K562 (cell line): ENCODE measurements at regions not wholly inside any gene's neighbourhood (a gene's known extent, or its start where the extent isn't known, plus 50 kb on each side); places are given as distances from the start of the nearest gene placed in this dataset.

Experiments used
- ATAC-seq: fragments of 200-7000 bp; cut with Tn5 transposase; 3 replicates; pipeline ENCODE4 v1.9.1; 2020; ENCODE audit warnings: moderate library complexity
- BruUV-seq: library from RNA; stranded (reverse); fragments of 400-500 nt; replicated peaks from 2 replicates; lab custom pipeline; 2021; lab: Mats Ljungman, UMichigan
- CTCF ChIA-PET: fragments of 300-600 bp; formaldehyde crosslinking; extraction: SDS; loops from one replicate; lab custom pipeline; 2021; ENCODE audit warnings: low intra/inter-chr PET ratio; lab: Yijun Ruan, JAX
- POLR2A ChIA-PET: fragments of 300-600, 350-650 bp; sonication (Branson Sonifier 250); formaldehyde crosslinking; extraction: SDS; loops from one replicate; lab custom pipeline; 2021; ENCODE audit warnings: antibody characterized with exemption, inconsistent platforms; lab: Yijun Ruan, JAX
- DNase-seq, 4 experiments: peaks; one replicate each; pipeline versions ENCODE4 v3.0.0 to v3.0.0-alpha.2; 2011 to 2018; ENCODE audit warnings: low spot score in 3 of 4, mixed read lengths in 3 of 4; ENCODE audit errors: extremely low read depth in 1 of 4
- FAIRE-seq: peaks from 2 replicates; lab custom pipeline; 2011; peaks lifted over from hg19 to GRCh38; lab: Jason Lieb, UNC
- H2AFZ ChIP-seq: 2 replicates; pipeline ENCODE4 v1.6.0; 2011; ENCODE audit warnings: low read depth, low read length, control low read depth, inconsistent platforms
- H3K27ac ChIP-seq: fragments of 200-600 bp; 3 replicates; pipeline ENCODE4 v1.8.0; 2011; ENCODE audit warnings: low read depth, mild to moderate bottlenecking, control low read depth, inconsistent platforms, low read length, moderate library complexity, mixed read lengths; ENCODE audit errors: extremely low read depth
- H3K27me3 ChIP-seq, 2 experiments: fragments of 300-600 bp in 1 of 2; 2 replicates in 1 of 2; 3 replicates in 1 of 2; pipeline versions ENCODE4 v1.6.0 to v1.8.0; 2011; ENCODE audit warnings: inconsistent platforms in 2 of 2, low read length in 2 of 2, mild to moderate bottlenecking in 1 of 2, mixed read lengths in 1 of 2, moderate library complexity in 1 of 2; ENCODE audit not compliant: control insufficient read depth in 2 of 2, insufficient read depth in 2 of 2
- H3K36me3 ChIP-seq: fragments of 300-600 bp; 3 replicates; pipeline ENCODE4 v1.8.0; 2011; ENCODE audit warnings: mild to moderate bottlenecking, low read length, inconsistent platforms; ENCODE audit not compliant: control insufficient read depth, insufficient read depth
- H3K4me1 ChIP-seq, 2 experiments: fragments of 200-600 bp in 1 of 2; replicated peaks in 1 of 2; 2 replicates in 1 of 2; 3 replicates in 1 of 2; pipeline versions ENCODE4 v1.5.1 to v1.8.0; 2011; ENCODE audit warnings: inconsistent platforms in 2 of 2, low read length in 2 of 2, mild to moderate bottlenecking in 1 of 2, mixed read lengths in 1 of 2, moderate library complexity in 1 of 2; ENCODE audit not compliant: control insufficient read depth in 2 of 2, insufficient read depth in 2 of 2
- H3K4me2 ChIP-seq: 2 replicates; pipeline ENCODE4 v1.6.1; 2011; ENCODE audit warnings: low read length, control low read depth, inconsistent platforms, mixed read lengths; ENCODE audit not compliant: insufficient read depth
- H3K4me3 ChIP-seq: fragments of 200-600 bp; sonication (generic), shearing (Covaris generic); 2 replicates; pipeline ENCODE4 v1.5.1; 2016; ENCODE audit warnings: control low read depth, inconsistent platforms
- H3K79me2 ChIP-seq: fragments of 200-600 bp; 3 replicates; pipeline ENCODE4 v1.8.0; 2011; ENCODE audit warnings: low read length, inconsistent platforms; ENCODE audit not compliant: control insufficient read depth, insufficient read depth
- H3K9ac ChIP-seq, 2 experiments: 2 replicates each; pipeline versions ENCODE4 v1.6.0 to v1.6.1; 2011; ENCODE audit warnings: low read depth in 2 of 2, low read length in 2 of 2, control low read depth in 1 of 2, inconsistent platforms in 1 of 2, mild to moderate bottlenecking in 1 of 2, mixed read lengths in 1 of 2; ENCODE audit not compliant: insufficient read depth in 1 of 2
- H3K9me1 ChIP-seq: one replicate; pipeline ENCODE4 v1.6.0; 2011; ENCODE audit warnings: inconsistent platforms, mild to moderate bottlenecking, low read length, moderate library complexity; ENCODE audit not compliant: control insufficient read depth, insufficient read depth
- H3K9me3 ChIP-seq: replicated peaks from 2 replicates; pipeline ENCODE4 v1.5.1; 2011; ENCODE audit warnings: low read depth, low read length, inconsistent platforms; ENCODE audit not compliant: control insufficient read depth, insufficient read depth
- H4K20me1 ChIP-seq: replicated peaks from 2 replicates; pipeline ENCODE4 v1.6.1; 2011; ENCODE audit warnings: low read length, inconsistent platforms, mixed read lengths; ENCODE audit not compliant: control insufficient read depth, insufficient read depth
- AFF1 ChIP-seq, 2 experiments: fragments of 450-650 bp; IDR thresholded peaks; 2 replicates each; pipeline ENCODE4 v1.6.1; 2018; ENCODE audit warnings: mild to moderate bottlenecking in 2 of 2, low read depth in 1 of 2; ENCODE audit not compliant: partially characterized antibody in 2 of 2
- KLF1 ChIP-seq: fragments of 450-650 bp; IDR thresholded peaks from 2 replicates; pipeline ENCODE4 v1.6.1; 2016; ENCODE audit warnings: missing genetic modification characterization, missing compliant biosample characterization
- MYNN ChIP-seq, 2 experiments: sonication (generic); formaldehyde crosslinking in 1 of 2; IDR thresholded peaks; 2 replicates each; pipeline versions ENCODE4 v1.5.0 to v1.6.1; 2016 to 2020; ENCODE audit warnings: antibody characterized with exemption in 1 of 2, missing genetic modification reagents in 1 of 2
- RERE ChIP-seq: sonication (generic); formaldehyde crosslinking; IDR thresholded peaks from 2 replicates; pipeline ENCODE4 v1.8.0; 2023; ENCODE audit warnings: missing genetic modification reagents, mild to moderate bottlenecking, borderline replicate concordance
- RUNX1 ChIP-seq: sonication (generic); IDR thresholded peaks from 2 replicates; pipeline ENCODE4 v1.6.1; 2016; ENCODE audit warnings: antibody characterized with exemption, low read depth
- SFPQ ChIP-seq: fragments of 200-400 bp; formaldehyde crosslinking; IDR thresholded peaks from 2 replicates; pipeline ENCODE4 v1.6.1; 2017; ENCODE audit warnings: mild to moderate bottlenecking, low read depth, low read length, moderate library complexity
- ZNF263 ChIP-seq: sonication (generic); formaldehyde crosslinking; IDR thresholded peaks from 2 replicates; pipeline ENCODE4 v1.8.0; 2022; ENCODE audit warnings: mild to moderate bottlenecking, missing genetic modification reagents, borderline replicate concordance
- ZNF316 ChIP-seq: fragments of 450-650 bp; IDR thresholded peaks from 2 replicates; pipeline ENCODE4 v1.6.1; 2016
- ZNF395 ChIP-seq: fragments of 200-800 bp; sonication (Bioruptor generic); IDR thresholded peaks from 2 replicates; pipeline ENCODE4 v1.6.1; 2017; ENCODE audit warnings: missing genetic modification characterization, missing compliant biosample characterization
- ZNF561 ChIP-seq: fragments of 450-650 bp; formaldehyde crosslinking; conservative IDR thresholded peaks from 2 replicates; pipeline ENCODE4 v1.4.0; 2020; ENCODE audit warnings: mild to moderate bottlenecking, moderate library complexity
- in situ Hi-C: fragments of 300-500 bp; cut with MboI; formaldehyde crosslinking; loops from 4 replicates; pipeline ENCODE4 v1.15.0; 2018; ENCODE audit warnings: inconsistent platforms, mixed read lengths
- intact Hi-C: fragments of 100-400 bp; cut with micrococcal nuclease; formaldehyde crosslinking; loops from 2 replicates; pipeline ENCODE4 v1.14.2; 2022

- Histone ChIP-seq H3K4me1 (no peaks in the 10 kb centered on the region), H2AFZ (no peak overlapping the region), H3K9me3 (no peaks in the 10 kb centered on the region), H3K79me2 (no peaks in the 10 kb centered on the region), H3K27me3 (no peaks in the 10 kb centered on the region), H3K27ac (no peak overlapping the region), H3K4me2 (no peak overlapping the region), H3K9me1 (no peaks in the 10 kb centered on the region), H3K9ac (no peak overlapping the region), H4K20me1 (no peaks in the 10 kb centered on the region), H3K4me3 (no peak overlapping the region), H3K36me3 (no peaks in the 10 kb centered on the region)
- POLR2A ChIA-PET = no interaction called here
- intact Hi-C loops = no loop called here
- ATAC-seq (no peak), DNase-seq (no peak), FAIRE-seq (no peak)
- in situ Hi-C loops = no loop called here
- CTCF ChIA-PET = no interaction called here
- no TSS peak for BruUV-seq
- no peak for TF ChIP-seq MYNN (IDR thresholded peaks at IDR 0.05)
- no peak for TF ChIP-seq MYNN (CRISPR knock-in tag; IDR thresholded peaks at IDR 0.05)
- TF ChIP-seq SFPQ = no peak
- no peak for TF ChIP-seq ZNF395 (CRISPR knock-in tag)
- TF ChIP-seq ZNF316 = no peak
- TF ChIP-seq AFF1 (IDR thresholded peaks at IDR 0.05; ENCODE audit: low read depth in 1 of 2, partially characterized antibody in 2 of 2) = no peak
- TF ChIP-seq RERE = no peak
- TF ChIP-seq ZNF263 = no peak
- no peak for TF ChIP-seq RUNX1
- no peak for TF ChIP-seq ZNF561
- TF ChIP-seq KLF1 = no peak
These were observed 63.6 kb downstream of the PCDH7 start for GRCh38 chr4:30783751-30784150.
